Panc1 (cell line): ENCODE measurements at regions not wholly inside any gene's neighbourhood (a gene's known extent, or its start where the extent isn't known, plus 50 kb on each side); places are given as distances from the start of the nearest gene placed in this dataset.

Experiments used
- ATAC-seq: fragments of 200-7000 bp; cut with Tn5 transposase; 2 replicates; pipeline ENCODE4 v1.9.1; 2020; ENCODE audit warnings: mild to moderate bottlenecking, moderate library complexity
- BruUV-seq: library from RNA; stranded (reverse); fragments of 400-500 nt; replicated peaks from 2 replicates; lab custom pipeline; 2021; lab: Mats Ljungman, UMichigan
- CTCF ChIA-PET: fragments of 300-600 bp; sonication (Branson Sonifier 250); formaldehyde crosslinking; loops from one replicate; lab custom pipeline; 2022; ENCODE audit warnings: antibody characterized with exemption; lab: Charles Lee
- POLR2A ChIA-PET: fragments of 300-600 bp; sonication (Branson Sonifier 250); formaldehyde crosslinking; loops from one replicate; lab custom pipeline; 2022; ENCODE audit warnings: antibody characterized with exemption; lab: Charles Lee
- DNase-seq: peaks from one replicate; pipeline ENCODE4 v3.0.0-alpha.2; 2010; ENCODE audit warnings: low read depth, low spot score
- H3K27ac ChIP-seq: 2 replicates; pipeline ENCODE4 v1.5.1; 2011; ENCODE audit warnings: mild to moderate bottlenecking, low read length, inconsistent platforms
- H3K27me3 ChIP-seq: fragments of 200-500 bp; sonication (Bioruptor generic); 2 replicates; pipeline ENCODE4 v1.6.0; 2014; ENCODE audit warnings: low read length, inconsistent platforms; ENCODE audit not compliant: control insufficient read depth, insufficient read depth
- H3K36me3 ChIP-seq: fragments of 200-500 bp; sonication (Bioruptor generic); 2 replicates; pipeline ENCODE4 v1.5.1; 2014; ENCODE audit warnings: inconsistent platforms, mild to moderate bottlenecking, low read length, moderate library complexity; ENCODE audit not compliant: control insufficient read depth, insufficient read depth
- H3K4me1 ChIP-seq: 2 replicates; pipeline ENCODE4 v1.5.1; 2011; ENCODE audit warnings: inconsistent platforms, mild to moderate bottlenecking, low read length, moderate library complexity; ENCODE audit not compliant: control insufficient read depth, insufficient read depth
- H3K4me3 ChIP-seq, 2 experiments: 2 replicates each; pipeline ENCODE4 v1.5.1; 2011 to 2012; ENCODE audit warnings: low read depth in 2 of 2, low read length in 2 of 2, mild to moderate bottlenecking in 2 of 2, inconsistent platforms in 1 of 2, moderate library complexity in 1 of 2
- H3K9me3 ChIP-seq: fragments of 200-500 bp; sonication (Bioruptor generic); 2 replicates; pipeline ENCODE4 v1.5.1; 2014; ENCODE audit warnings: low read depth, mild to moderate bottlenecking, inconsistent platforms, low read length, moderate library complexity; ENCODE audit not compliant: control insufficient read depth, insufficient read depth
- POLR2AphosphoS5 ChIP-seq: IDR thresholded peaks from 2 replicates; pipeline ENCODE4 v1.6.1; 2012; ENCODE audit warnings: mild to moderate bottlenecking, low read depth, low read length, moderate library complexity
- SIN3A ChIP-seq: IDR thresholded peaks from 2 replicates; pipeline ENCODE4 v1.6.1; 2012; ENCODE audit warnings: low read depth, mild to moderate bottlenecking, low read length, moderate library complexity, borderline replicate concordance; ENCODE audit not compliant: insufficient read depth
- TCF7L2 ChIP-seq: IDR thresholded peaks from 2 replicates; pipeline ENCODE4 v1.6.1; 2011; ENCODE audit warnings: mild to moderate bottlenecking, low read depth, low read length, inconsistent platforms
- in situ Hi-C: cut with HindIII; loops from 2 replicates; pipeline ENCODE4 v1.10.0; 2016; ENCODE audit warnings: low sequenced_read_pairs, low pct_unique_long_range_greater_than_20kb
- intact Hi-C: fragments of 100-400 bp; cut with micrococcal nuclease; formaldehyde crosslinking; loops from one replicate; pipeline ENCODE4 v1.10.0; 2022; ENCODE audit not compliant: unreplicated experiment
- TF ChIP-seq, protein P1 (sequence below), 2 experiments: IDR thresholded peaks; 2 replicates each; pipeline ENCODE4 v1.6.1; 2011 to 2012; ENCODE audit warnings: low read depth in 2 of 2, control low read depth in 1 of 2, low read length in 1 of 2, mild to moderate bottlenecking in 1 of 2, moderate library complexity in 1 of 2; ENCODE audit not compliant: insufficient read depth in 1 of 2
- TF ChIP-seq, protein P2 (sequence below): fragments of 450-650 bp; IDR thresholded peaks from 2 replicates; pipeline ENCODE4 v1.5.1; 2017; ENCODE audit warnings: mild to moderate bottlenecking

DNA sequence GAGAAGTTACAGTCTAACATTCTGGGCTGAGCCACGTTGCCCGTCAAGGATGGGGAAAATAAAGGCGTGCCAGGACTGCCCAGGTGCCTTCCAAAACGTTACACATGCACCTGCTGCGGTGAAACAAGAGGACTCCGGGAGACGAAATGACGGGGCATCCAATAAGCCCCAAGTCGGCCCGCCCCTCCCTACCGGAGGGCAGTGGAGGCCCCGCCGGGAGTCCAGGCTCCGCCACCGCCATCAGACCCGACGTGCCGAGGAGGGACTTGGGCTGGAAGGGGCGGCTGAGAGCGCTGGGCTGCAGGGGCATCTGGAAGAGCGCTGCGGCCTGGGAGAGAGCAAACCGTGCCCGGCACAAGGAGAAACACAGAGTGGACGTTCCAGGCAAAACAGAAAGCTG lies 112.5 kb upstream of the GPC1 start:
- intact Hi-C loops (no loop called here), in situ Hi-C loops (no loop called here)
- Histone ChIP-seq H3K36me3 (no peaks in the 10 kb centered on the region), H3K9me3 (no peaks in the 10 kb centered on the region), H3K4me1 (no peaks in the 10 kb centered on the region), H3K27ac (no peak overlapping the region), H3K27me3 (no peaks in the 10 kb centered on the region), H3K4me3 (no peak overlapping the region)
- ChIA-PET CTCF (no interaction called here), POLR2A (no interaction called here)
- ATAC-seq (no peak), DNase-seq (no peak)
- BruUV-seq: no TSS peak
- TF ChIP-seq POLR2AphosphoS5 (no peak), TCF7L2 (no peak), SIN3A (no peak)
- TF ChIP-seq, protein P1, sequence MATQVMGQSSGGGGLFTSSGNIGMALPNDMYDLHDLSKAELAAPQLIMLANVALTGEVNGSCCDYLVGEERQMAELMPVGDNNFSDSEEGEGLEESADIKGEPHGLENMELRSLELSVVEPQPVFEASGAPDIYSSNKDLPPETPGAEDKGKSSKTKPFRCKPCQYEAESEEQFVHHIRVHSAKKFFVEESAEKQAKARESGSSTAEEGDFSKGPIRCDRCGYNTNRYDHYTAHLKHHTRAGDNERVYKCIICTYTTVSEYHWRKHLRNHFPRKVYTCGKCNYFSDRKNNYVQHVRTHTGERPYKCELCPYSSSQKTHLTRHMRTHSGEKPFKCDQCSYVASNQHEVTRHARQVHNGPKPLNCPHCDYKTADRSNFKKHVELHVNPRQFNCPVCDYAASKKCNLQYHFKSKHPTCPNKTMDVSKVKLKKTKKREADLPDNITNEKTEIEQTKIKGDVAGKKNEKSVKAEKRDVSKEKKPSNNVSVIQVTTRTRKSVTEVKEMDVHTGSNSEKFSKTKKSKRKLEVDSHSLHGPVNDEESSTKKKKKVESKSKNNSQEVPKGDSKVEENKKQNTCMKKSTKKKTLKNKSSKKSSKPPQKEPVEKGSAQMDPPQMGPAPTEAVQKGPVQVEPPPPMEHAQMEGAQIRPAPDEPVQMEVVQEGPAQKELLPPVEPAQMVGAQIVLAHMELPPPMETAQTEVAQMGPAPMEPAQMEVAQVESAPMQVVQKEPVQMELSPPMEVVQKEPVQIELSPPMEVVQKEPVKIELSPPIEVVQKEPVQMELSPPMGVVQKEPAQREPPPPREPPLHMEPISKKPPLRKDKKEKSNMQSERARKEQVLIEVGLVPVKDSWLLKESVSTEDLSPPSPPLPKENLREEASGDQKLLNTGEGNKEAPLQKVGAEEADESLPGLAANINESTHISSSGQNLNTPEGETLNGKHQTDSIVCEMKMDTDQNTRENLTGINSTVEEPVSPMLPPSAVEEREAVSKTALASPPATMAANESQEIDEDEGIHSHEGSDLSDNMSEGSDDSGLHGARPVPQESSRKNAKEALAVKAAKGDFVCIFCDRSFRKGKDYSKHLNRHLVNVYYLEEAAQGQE (IDR thresholded peaks at IDR 0.05; ENCODE audit: insufficient read depth in 1 of 2, low read depth in 2 of 2, low read length in 1 of 2): no peak
- TF ChIP-seq, protein P2, sequence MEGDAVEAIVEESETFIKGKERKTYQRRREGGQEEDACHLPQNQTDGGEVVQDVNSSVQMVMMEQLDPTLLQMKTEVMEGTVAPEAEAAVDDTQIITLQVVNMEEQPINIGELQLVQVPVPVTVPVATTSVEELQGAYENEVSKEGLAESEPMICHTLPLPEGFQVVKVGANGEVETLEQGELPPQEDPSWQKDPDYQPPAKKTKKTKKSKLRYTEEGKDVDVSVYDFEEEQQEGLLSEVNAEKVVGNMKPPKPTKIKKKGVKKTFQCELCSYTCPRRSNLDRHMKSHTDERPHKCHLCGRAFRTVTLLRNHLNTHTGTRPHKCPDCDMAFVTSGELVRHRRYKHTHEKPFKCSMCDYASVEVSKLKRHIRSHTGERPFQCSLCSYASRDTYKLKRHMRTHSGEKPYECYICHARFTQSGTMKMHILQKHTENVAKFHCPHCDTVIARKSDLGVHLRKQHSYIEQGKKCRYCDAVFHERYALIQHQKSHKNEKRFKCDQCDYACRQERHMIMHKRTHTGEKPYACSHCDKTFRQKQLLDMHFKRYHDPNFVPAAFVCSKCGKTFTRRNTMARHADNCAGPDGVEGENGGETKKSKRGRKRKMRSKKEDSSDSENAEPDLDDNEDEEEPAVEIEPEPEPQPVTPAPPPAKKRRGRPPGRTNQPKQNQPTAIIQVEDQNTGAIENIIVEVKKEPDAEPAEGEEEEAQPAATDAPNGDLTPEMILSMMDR: no peak

DNA sequence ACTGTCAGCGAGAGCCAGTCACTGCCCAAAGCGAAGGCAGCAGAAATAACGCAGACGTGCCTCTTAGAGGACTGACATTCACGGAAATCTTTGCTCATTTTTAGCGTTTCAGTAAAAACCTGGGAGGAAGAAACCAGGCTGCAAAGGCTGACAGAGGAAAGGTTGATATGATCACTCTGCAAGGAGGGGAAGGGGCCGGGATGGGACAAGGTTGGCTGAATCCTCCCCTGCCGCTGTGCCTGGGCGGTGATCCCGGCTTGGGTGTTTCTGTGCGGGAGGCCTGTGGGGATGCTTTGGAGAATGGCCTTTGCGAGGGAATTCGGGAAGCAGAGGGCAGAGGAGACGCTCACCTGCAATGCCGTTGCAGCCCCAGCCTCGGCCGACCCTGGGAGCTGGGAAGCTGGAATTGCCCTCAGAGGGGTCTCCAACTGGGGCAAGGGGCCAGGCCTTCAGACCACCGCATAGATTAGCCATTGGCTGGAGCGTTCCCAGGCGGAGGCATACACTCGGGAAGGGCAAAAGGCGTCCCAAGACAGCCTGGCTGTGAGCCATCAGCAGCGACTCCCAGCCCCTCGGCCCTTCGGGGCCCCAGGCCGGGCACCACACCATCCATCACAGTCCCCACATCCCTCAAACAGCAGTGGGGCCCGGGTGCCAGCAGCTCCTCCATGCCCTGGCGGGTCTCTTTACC lies 111.7 kb upstream of the GPC1 start:
- H3K4me3 ChIP-seq: no peak overlapping the region
- no peaks in the 10 kb centered on the region for H3K36me3 ChIP-seq
- DNase-seq: no peak
- no peaks in the 10 kb centered on the region for H3K9me3 ChIP-seq
- TF ChIP-seq TCF7L2: no peak
- H3K27me3 ChIP-seq: no peaks in the 10 kb centered on the region
- no peak overlapping the region for H3K27ac ChIP-seq
- ATAC-seq: no peak
- intact Hi-C loops: no loop called here
- H3K4me1 ChIP-seq: no peaks in the 10 kb centered on the region
- CTCF ChIA-PET: no interaction called here
- no TSS peak for BruUV-seq
- in situ Hi-C loops: no loop called here
- POLR2A ChIA-PET: no interaction called here

DNA sequence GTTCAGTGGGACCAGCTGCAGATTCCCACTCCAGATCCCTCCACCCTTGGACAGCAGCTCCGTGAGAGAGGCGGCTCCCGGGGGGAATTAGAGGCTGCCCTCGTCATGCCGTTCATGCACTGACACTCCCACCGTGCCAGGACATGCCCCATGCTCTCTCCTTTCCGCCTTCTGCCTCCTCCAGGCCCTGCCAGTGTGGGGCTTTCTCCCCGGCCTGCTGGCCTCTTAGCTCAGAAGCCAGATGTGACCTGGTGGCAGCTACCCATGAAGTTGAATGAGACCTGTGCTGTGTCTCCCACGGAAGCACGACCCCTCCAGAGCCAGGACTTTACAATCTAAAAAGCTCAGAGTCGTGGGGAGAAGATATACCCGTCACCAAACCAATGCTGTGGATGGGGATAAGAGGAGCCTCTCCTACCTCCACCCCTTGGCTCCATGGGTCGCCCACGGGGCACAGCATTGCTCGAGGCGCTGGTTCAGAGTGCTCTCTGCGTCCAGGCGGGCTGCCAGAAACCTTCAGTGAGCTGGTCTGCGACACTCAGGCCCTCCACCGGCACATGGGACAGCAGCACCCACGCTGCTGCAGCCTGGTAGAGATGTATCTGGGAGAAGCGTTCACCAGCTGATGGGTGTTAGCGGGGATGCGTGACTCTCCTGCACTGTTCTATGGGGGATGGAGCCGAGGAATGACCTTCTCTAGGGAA lies 111.0 kb upstream of the GPC1 start:
- no peaks in the 10 kb centered on the region for H3K9me3 ChIP-seq
- H3K27ac ChIP-seq: no peak overlapping the region
- H3K4me3 ChIP-seq: no peak overlapping the region
- POLR2A ChIA-PET: no interaction called here
- CTCF ChIA-PET: no interaction called here
- in situ Hi-C loops (no loop called here), intact Hi-C loops (no loop called here)
- TF ChIP-seq POLR2AphosphoS5 (no peak), TCF7L2 (no peak)
- H3K4me1 ChIP-seq: no peaks in the 10 kb centered on the region
- H3K36me3 ChIP-seq: no peaks in the 10 kb centered on the region
- ATAC-seq: no peak
- H3K27me3 ChIP-seq: no peaks in the 10 kb centered on the region
- BruUV-seq: no TSS peak
- no peak for DNase-seq
